HG03457 (cell line): ENCODE measurements at regions not wholly inside any gene's neighbourhood (a gene's known extent, or its start where the extent isn't known, plus 50 kb on each side); places are given as distances from the start of the nearest gene placed in this dataset.

ENCODE experiments used
- ATAC-seq: cut with Tn5 transposase; IDR thresholded peaks from one replicate; pipeline ENCODE4 v1.9.1; 2021; ENCODE audit warnings: moderate number of reproducible peaks; ENCODE audit not compliant: unreplicated experiment

GRCh38 chr7:47691988-47692387 is 110.1 kb upstream of the TNS3 start:
- ATAC-seq: no peak

- no peak for ATAC-seq
Measured at GRCh38 chr7:47690902-47691558, 109.1 kb upstream of the TNS3 start.

- ATAC-seq: no peak
Measured at GRCh38 chr7:47689558-47689957, 107.6 kb upstream of the TNS3 start.

GRCh38 chr7:47688311-47689100 is 106.6 kb upstream of the TNS3 start:
- ATAC-seq: no peak

GRCh38 chr7:47685712-47686376 is 103.9 kb upstream of the TNS3 start:
- no peak for ATAC-seq

- ATAC-seq: no peak
Measured at GRCh38 chr7:47685151-47685550, 103.2 kb upstream of the TNS3 start.

GRCh38 chr7:47684728-47685127 is 102.8 kb upstream of the TNS3 start:
- ATAC-seq: no peak

- no peak for ATAC-seq
Measured at GRCh38 chr7:47683485-47683898, 101.6 kb upstream of the TNS3 start.

- no peak for ATAC-seq
Measured at GRCh38 chr7:47682874-47683273, 101.0 kb upstream of the TNS3 start.

- no peak for ATAC-seq
Measured at GRCh38 chr7:47681249-47681810, 99.4 kb upstream of the TNS3 start.

GRCh38 chr7:47678641-47679380 is 96.9 kb upstream of the TNS3 start:
- ATAC-seq: no peak

- ATAC-seq: no peak
Measured at GRCh38 chr7:47677664-47678063, 95.8 kb upstream of the TNS3 start.

- no peak for ATAC-seq
Measured at GRCh38 chr7:47677093-47677492, 95.2 kb upstream of the TNS3 start.

GRCh38 chr7:47672977-47673381 is 91.1 kb upstream of the TNS3 start:
- no peak for ATAC-seq

GRCh38 chr7:47672271-47672791 is 90.4 kb upstream of the TNS3 start:
- no peak for ATAC-seq

GRCh38 chr7:47671358-47671757 is 89.4 kb upstream of the TNS3 start:
- no peak for ATAC-seq

- peak; percentile 84 for ATAC-seq
Measured at GRCh38 chr7:47670729-47671128, 88.8 kb upstream of the TNS3 start.

GRCh38 chr7:47669901-47670384 is 88.0 kb upstream of the TNS3 start:
- no peak for ATAC-seq

GRCh38 chr7:47669178-47669891 is 87.4 kb upstream of the TNS3 start:
- peak; percentile 64 for ATAC-seq
